DOHH2 (cell line): ENCODE measurements at regions not wholly inside any gene's neighbourhood (a gene's known extent, or its start where the extent isn't known, plus 50 kb on each side); places are given as distances from the start of the nearest gene placed in this dataset.

ENCODE experiments used
- H3F3A ChIP-seq: fragments of 200-600 bp; sonication (generic), shearing (Covaris generic); 2 replicates; pipeline ENCODE4 v1.6.0; 2016; ENCODE audit warnings: antibody characterized with exemption, mild to moderate bottlenecking; ENCODE audit not compliant: control insufficient read depth, insufficient read depth
- H3K27ac ChIP-seq: fragments of 200-600 bp; sonication (generic); 2 replicates; pipeline ENCODE4 v1.5.1; 2014; ENCODE audit warnings: low read depth, mild to moderate bottlenecking, low read length, moderate library complexity
- H3K27me3 ChIP-seq: fragments of 200-600 bp; sonication (generic); 2 replicates; pipeline ENCODE4 v1.6.1; 2014; ENCODE audit warnings: mild to moderate bottlenecking, low read length, mixed read lengths; ENCODE audit not compliant: control insufficient read depth
- H3K36me3 ChIP-seq: fragments of 200-600 bp; sonication (generic); 2 replicates; pipeline ENCODE4 v1.6.1; 2014; ENCODE audit warnings: mild to moderate bottlenecking, low read length, moderate library complexity, mixed read lengths; ENCODE audit not compliant: control insufficient read depth
- H3K4me1 ChIP-seq: fragments of 200-600 bp; sonication (generic); 2 replicates; pipeline ENCODE4 v1.6.1; 2014; ENCODE audit warnings: mild to moderate bottlenecking, low read length, mixed read lengths; ENCODE audit not compliant: control insufficient read depth
- H3K4me2 ChIP-seq: fragments of 200-600 bp; sonication (generic); 2 replicates; pipeline ENCODE4 v1.6.0; 2014; ENCODE audit warnings: mild to moderate bottlenecking, low read length, moderate library complexity
- H3K4me3 ChIP-seq: fragments of 200-600 bp; sonication (generic); 2 replicates; pipeline ENCODE4 v1.5.1; 2014; ENCODE audit warnings: mild to moderate bottlenecking, low read length, mixed read lengths
- H3K79me2 ChIP-seq: fragments of 200-600 bp; sonication (generic); 2 replicates; pipeline ENCODE4 v1.6.1; 2014; ENCODE audit warnings: mild to moderate bottlenecking, low read length, mixed read lengths; ENCODE audit not compliant: control insufficient read depth
- H3K9me2 ChIP-seq: fragments of 200-600 bp; sonication (generic); replicated peaks from 2 replicates; pipeline ENCODE4 v1.6.1; 2014; ENCODE audit warnings: mild to moderate bottlenecking, low read length, mixed read lengths; ENCODE audit not compliant: control insufficient read depth
- H3K9me3 ChIP-seq: fragments of 200-600 bp; sonication (generic); 2 replicates; pipeline ENCODE4 v1.6.1; 2014; ENCODE audit warnings: antibody characterized with exemption, low read length, mixed read lengths; ENCODE audit not compliant: control insufficient read depth, insufficient read depth
- H4K20me1 ChIP-seq: fragments of 200-600 bp; sonication (generic); 2 replicates; pipeline ENCODE4 v1.6.0; 2014; ENCODE audit warnings: low read depth, mild to moderate bottlenecking, antibody characterized with exemption, low read length, moderate library complexity; ENCODE audit not compliant: control insufficient read depth, insufficient read depth
- EZH2phosphoT487 ChIP-seq: fragments of 200-600 bp; sonication (generic); IDR thresholded peaks from 2 replicates; pipeline ENCODE4 v1.6.1; 2017; ENCODE audit warnings: borderline replicate concordance, mild to moderate bottlenecking, antibody characterized with exemption, low read length, moderate library complexity, mixed read lengths
- TF ChIP-seq, protein P1 (sequence below): fragments of 200-600 bp; sonication (generic); IDR thresholded peaks from one replicate; pipeline ENCODE4 v1.5.1; 2014; ENCODE audit warnings: antibody characterized with exemption, mild to moderate bottlenecking, low read depth, low read length; ENCODE audit not compliant: poor library complexity, severe bottlenecking

DNA sequence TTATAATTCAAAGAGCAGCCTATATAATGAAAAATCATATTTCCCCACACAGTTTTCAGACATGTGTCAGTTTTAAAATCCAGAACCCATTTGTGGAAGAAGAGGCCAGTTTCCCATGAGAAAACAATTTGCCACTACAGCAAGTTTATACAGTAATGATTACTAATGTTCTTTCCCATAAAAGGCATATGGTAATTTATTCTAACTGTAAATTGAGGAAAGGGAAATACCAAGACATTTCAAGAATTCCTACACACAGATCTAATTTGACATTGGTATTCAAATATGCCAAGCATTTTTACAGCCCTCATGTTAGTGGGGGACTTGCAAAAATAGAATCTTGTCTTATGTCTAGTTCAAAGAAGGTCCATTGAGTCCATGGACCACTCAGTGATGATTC lies 1368.6 kb downstream of the FSTL5 start:
- Histone ChIP-seq H4K20me1 (no peaks in the 10 kb centered on the region), H3K9me2 (no peaks in the 10 kb centered on the region), H3K4me1 (no peaks in the 10 kb centered on the region), H3K27me3 (no peaks in the 10 kb centered on the region), H3K36me3 (no peaks in the 10 kb centered on the region), H3F3A (no peaks in the 10 kb centered on the region), H3K9me3 (peaks cover 5% of the 10 kb centered on the region; the same call in 1 of the 2 replicates), H3K27ac (no peak overlapping the region), H3K4me2 (no peak overlapping the region), H3K4me3 (no peak overlapping the region), H3K79me2 (no peaks in the 10 kb centered on the region)
- TF ChIP-seq, protein P1, sequence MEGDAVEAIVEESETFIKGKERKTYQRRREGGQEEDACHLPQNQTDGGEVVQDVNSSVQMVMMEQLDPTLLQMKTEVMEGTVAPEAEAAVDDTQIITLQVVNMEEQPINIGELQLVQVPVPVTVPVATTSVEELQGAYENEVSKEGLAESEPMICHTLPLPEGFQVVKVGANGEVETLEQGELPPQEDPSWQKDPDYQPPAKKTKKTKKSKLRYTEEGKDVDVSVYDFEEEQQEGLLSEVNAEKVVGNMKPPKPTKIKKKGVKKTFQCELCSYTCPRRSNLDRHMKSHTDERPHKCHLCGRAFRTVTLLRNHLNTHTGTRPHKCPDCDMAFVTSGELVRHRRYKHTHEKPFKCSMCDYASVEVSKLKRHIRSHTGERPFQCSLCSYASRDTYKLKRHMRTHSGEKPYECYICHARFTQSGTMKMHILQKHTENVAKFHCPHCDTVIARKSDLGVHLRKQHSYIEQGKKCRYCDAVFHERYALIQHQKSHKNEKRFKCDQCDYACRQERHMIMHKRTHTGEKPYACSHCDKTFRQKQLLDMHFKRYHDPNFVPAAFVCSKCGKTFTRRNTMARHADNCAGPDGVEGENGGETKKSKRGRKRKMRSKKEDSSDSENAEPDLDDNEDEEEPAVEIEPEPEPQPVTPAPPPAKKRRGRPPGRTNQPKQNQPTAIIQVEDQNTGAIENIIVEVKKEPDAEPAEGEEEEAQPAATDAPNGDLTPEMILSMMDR: no peak
- no peak for TF ChIP-seq EZH2phosphoT487

- H3K36me3 ChIP-seq: no peaks in the 10 kb centered on the region
- no peaks in the 10 kb centered on the region for H3F3A ChIP-seq
- no peak overlapping the region for H3K4me3 ChIP-seq
- no peaks in the 10 kb centered on the region for H3K9me3 ChIP-seq
- H3K27me3 ChIP-seq: no peaks in the 10 kb centered on the region
- no peak overlapping the region for H3K27ac ChIP-seq
- H3K4me2 ChIP-seq: no peak overlapping the region
- no peaks in the 10 kb centered on the region; the same call in 1 of the 2 replicates for H3K9me2 ChIP-seq
- H4K20me1 ChIP-seq: no peaks in the 10 kb centered on the region
- no peaks in the 10 kb centered on the region for H3K79me2 ChIP-seq
- H3K4me1 ChIP-seq: no peaks in the 10 kb centered on the region
- no peak for TF ChIP-seq EZH2phosphoT487
- TF ChIP-seq, protein P1: no peak
Measured at GRCh38 chr4:160808174-160808573, 1355.6 kb downstream of the FSTL5 start.

GRCh38 chr4:160809576-160809975 lies 1354.2 kb downstream of the FSTL5 start:
- Histone ChIP-seq H3K27me3 (no peaks in the 10 kb centered on the region), H3K9me3 (no peaks in the 10 kb centered on the region), H3K9me2 (no peaks in the 10 kb centered on the region; the same call in 1 of the 2 replicates)

More at GRCh38 chr4:160809576-160809975, 1354.2 kb downstream of the FSTL5 start:
- H3K79me2 ChIP-seq: no peaks in the 10 kb centered on the region
- no peak for TF ChIP-seq EZH2phosphoT487
- TF ChIP-seq, protein P1: no peak
- no peaks in the 10 kb centered on the region for H3F3A ChIP-seq
- H3K4me2 ChIP-seq: no peak overlapping the region
- H3K4me3 ChIP-seq: no peak overlapping the region
- H3K36me3 ChIP-seq: no peaks in the 10 kb centered on the region
- no peaks in the 10 kb centered on the region for H4K20me1 ChIP-seq
- no peaks in the 10 kb centered on the region for H3K4me1 ChIP-seq
- H3K27ac ChIP-seq: no peak overlapping the region
